VCaP (cell line): ENCODE measurements at regions not wholly inside any gene's neighbourhood (a gene's known extent, or its start where the extent isn't known, plus 50 kb on each side); places are given as distances from the start of the nearest gene placed in this dataset.

Experiments
- H3K27ac ChIP-seq: fragments of 450-650 bp; 2 replicates; pipeline ENCODE4 v1.5.1; 2017
- CTCF ChIP-seq: fragments of 450-650 bp; conservative IDR thresholded peaks from 2 replicates; pipeline ENCODE4 v1.5.1; 2017; ENCODE audit warnings: mild to moderate bottlenecking, moderate library complexity

- no peak for TF ChIP-seq CTCF
Measured at GRCh38 chr10:124307591-124307990, 111.1 kb downstream of the OAT start.

GRCh38 chr10:124306922-124307371 is 111.8 kb downstream of the OAT start:
- TF ChIP-seq CTCF = no peak
- H3K27ac ChIP-seq = no peak overlapping the region

More at GRCh38 chr10:124307591-124307990, 111.1 kb downstream of the OAT start:
- no peak overlapping the region for H3K27ac ChIP-seq

- H3K27ac ChIP-seq = no peak overlapping the region
- TF ChIP-seq CTCF = no peak
Measured at GRCh38 chr10:124306520-124306919, 112.2 kb downstream of the OAT start.

GRCh38 chr10:124305984-124306383 is 112.7 kb downstream of the OAT start:
- no peak for TF ChIP-seq CTCF
- H3K27ac ChIP-seq = no peak overlapping the region

GRCh38 chr10:124305131-124305530 is 113.6 kb downstream of the OAT start:
- TF ChIP-seq CTCF = no peak
- no peak overlapping the region for H3K27ac ChIP-seq

GRCh38 chr10:124303662-124304418 is 114.9 kb downstream of the OAT start:
- H3K27ac ChIP-seq = no peak overlapping the region
- no peak for TF ChIP-seq CTCF

GRCh38 chr10:124302951-124303505 is 115.7 kb downstream of the OAT start:
- TF ChIP-seq CTCF = no peak
- no peak overlapping the region for H3K27ac ChIP-seq
